Activated CD8-positive, alpha-beta memory T cell treated with anti-CD3 and anti-CD28 coated beads for 36 hours (primary cell): ENCODE measurements at regions not wholly inside any gene's neighbourhood (a gene's known extent, or its start where the extent isn't known, plus 50 kb on each side); places are given as distances from the start of the nearest gene placed in this dataset.
"Not testable (repeated sequence)": the region's sequence is repeated elsewhere in the genome, so short reads cannot be mapped to it uniquely, and the experiment has no call there.

Experiments used
- CTCF ChIA-PET: fragments of 350-600 bp; sonication (Branson Sonifier 250); formaldehyde crosslinking; loops from one replicate; lab custom pipeline; 2021; ENCODE audit warnings: antibody characterized with exemption; lab: Charles Lee
- POLR2A ChIA-PET: fragments of 350-600 bp; sonication (Branson Sonifier 250); formaldehyde crosslinking; loops from one replicate; lab custom pipeline; 2021; ENCODE audit warnings: antibody characterized with exemption; lab: Charles Lee

DNA sequence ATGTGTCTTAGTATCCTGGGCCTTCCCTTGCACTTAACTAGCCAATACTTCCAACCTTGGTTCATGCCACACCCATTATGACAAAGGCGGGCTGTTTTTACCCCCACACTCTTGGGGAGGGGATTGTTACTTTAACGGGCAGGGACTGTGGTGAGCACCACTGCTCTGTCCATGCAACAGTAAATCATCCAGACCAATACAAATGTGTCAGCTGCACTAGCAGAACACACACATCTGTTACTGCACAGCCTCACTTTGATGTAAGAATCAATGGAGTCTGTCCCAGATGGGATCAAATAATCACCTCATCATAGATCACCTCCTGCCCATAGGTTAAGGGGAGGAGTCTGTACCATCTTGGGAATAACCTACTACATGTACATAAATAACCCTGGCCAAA lies 58.1 kb downstream of the NPAP1 start:
- CTCF ChIA-PET = no interaction called here
- POLR2A ChIA-PET = no interaction called here

DNA sequence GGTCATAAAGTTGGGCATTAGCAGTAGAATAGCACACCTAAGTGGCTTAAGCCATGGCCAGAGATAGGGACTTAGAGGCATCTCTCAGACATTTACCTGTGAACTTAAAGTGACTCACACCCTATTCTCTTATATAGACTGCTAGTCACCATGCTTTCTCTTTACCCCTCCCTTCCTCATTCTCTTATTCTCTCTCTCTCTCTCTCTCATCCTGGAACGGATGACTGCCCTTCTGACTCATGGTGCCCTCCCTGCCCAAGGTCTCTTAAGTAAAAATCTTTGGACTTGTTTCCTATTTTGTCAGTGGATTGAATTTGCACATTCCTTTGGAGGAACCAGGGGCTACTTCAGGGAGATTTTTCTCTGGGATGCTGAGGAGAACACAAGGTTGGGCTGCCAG lies 58.8 kb downstream of the NPAP1 start:
- POLR2A ChIA-PET = no interaction called here

DNA sequence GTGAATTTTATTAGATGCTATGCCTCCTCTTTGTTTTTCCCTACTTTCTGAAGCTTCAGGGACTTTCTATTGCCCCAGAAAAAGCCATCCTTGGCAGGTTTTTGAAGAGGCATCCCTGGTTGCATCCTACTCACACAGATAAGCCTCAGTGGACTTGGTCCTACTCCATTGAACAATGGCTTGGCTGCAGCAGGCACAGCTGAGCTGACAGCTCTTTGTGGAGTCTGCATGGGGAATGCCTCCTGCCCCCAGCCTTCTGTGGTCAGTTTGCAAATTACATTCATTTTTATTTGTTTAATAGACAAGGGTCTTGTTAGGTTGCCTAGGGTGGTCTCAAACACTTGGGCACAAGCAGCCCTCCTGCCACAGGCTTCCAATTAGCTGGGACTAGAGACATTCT lies 69.7 kb downstream of the NPAP1 start:
- CTCF ChIA-PET = no interaction called here
- POLR2A ChIA-PET = no interaction called here

More for the DNA sequence above, 58.8 kb downstream of the NPAP1 start:
- CTCF ChIA-PET = no interaction called here

- ChIA-PET POLR2A (no interaction called here), CTCF (no interaction called here)
Measured at GRCh38 chr15:24746094-24746493, 70.5 kb downstream of the NPAP1 start.

- CTCF ChIA-PET = no interaction called here
- POLR2A ChIA-PET = no interaction called here
Measured at GRCh38 chr15:24747376-24747775, 71.8 kb downstream of the NPAP1 start.

GRCh38 chr15:24748812-24749439 lies 73.4 kb downstream of the NPAP1 start:
- CTCF ChIA-PET = no interaction called here
- POLR2A ChIA-PET = no interaction called here

GRCh38 chr15:24752354-24752753 lies 76.8 kb downstream of the NPAP1 start:
- POLR2A ChIA-PET = no interaction called here
- CTCF ChIA-PET = no interaction called here

DNA sequence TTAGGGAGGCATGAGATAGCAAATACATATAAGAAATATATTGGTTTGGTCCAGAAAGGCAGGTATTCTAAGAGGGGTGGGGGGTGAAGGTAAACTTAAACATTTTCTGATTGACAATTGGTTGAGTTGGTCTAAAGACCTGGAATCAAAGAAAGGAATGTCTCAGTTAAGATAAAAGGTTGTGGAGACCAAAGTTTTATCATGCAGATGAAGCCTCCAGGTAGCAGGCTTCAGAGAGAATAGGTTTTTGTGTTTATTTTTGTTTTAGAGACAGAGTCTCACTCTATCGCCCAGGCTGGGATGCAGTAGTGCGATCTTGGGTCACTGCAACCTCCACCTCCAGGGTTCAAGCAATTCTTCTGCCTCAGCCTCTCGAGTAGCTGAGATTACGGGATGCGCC lies 80.5 kb downstream of the NPAP1 start:
- POLR2A ChIA-PET = no interaction called here
- CTCF ChIA-PET = no interaction called here

GRCh38 chr15:24760066-24760465 lies 84.5 kb downstream of the NPAP1 start:
- POLR2A ChIA-PET = no interaction called here
- CTCF ChIA-PET = no interaction called here

GRCh38 chr15:24761704-24762302 lies 86.2 kb downstream of the NPAP1 start:
- CTCF ChIA-PET = no interaction called here
- POLR2A ChIA-PET = no interaction called here

DNA sequence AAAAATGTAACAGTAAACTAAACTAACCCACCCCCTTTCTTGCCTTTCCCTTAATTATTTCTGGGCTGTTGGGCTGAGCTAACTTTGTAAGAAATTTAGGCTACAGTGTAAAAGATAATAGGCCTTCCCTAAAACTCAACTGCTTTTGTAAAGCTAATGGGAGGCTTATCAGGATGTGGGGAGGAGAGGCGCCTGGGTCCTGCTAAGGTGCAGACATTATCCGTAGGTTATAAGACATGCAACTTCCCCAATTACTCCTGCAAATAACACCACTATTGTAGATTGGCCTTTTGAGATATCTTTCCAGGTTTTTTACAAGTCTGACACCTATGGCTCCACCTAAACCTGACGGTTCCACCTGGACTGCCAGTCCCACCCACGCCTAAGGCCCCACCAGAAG lies 88.3 kb downstream of the NPAP1 start:
- POLR2A ChIA-PET = no interaction called here

GRCh38 chr15:24764375-24765171 lies 89.0 kb downstream of the NPAP1 start:
- ChIA-PET POLR2A (no interaction called here), CTCF (no interaction called here)

More for the DNA sequence above, 88.3 kb downstream of the NPAP1 start:
- CTCF ChIA-PET = no interaction called here

DNA sequence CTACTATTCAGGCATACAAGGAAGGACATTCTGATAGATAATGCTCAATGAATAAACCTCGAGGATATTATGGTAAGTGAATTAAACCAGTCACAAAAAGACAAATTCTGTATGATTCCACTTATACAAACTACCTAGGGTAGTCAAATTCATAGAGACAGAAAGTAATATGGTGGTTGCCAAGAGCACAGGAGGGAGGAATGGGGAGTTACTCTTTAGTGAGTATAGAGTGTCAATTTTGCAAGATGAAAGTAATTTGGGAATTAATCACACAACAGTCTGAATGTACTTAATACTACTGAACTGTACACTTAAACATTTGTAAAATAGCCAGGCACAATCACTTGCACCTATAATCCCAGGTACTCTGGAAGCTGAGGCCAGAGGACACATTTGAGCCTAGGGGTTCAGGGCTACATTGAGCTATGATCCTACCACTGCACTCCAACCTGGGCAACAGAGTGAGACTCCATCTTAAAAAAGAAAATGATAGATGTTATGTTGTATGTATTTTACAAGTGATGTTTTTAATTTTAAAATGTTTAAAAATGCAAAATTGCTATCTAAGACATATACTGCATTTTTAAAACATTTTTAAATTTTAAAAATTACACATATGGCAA lies 91.0 kb downstream of the NPAP1 start:
- ChIA-PET POLR2A (no interaction called here), CTCF (no interaction called here)

GRCh38 chr15:24772266-24772665 lies 96.7 kb downstream of the NPAP1 start:
- CTCF ChIA-PET = interaction anchor here (0.7 kb wide), 1 partner anchor 197 kb away, joined by 3 read pairs; no protein-coding TSS in a partner anchor
- POLR2A ChIA-PET = no interaction called here

DNA sequence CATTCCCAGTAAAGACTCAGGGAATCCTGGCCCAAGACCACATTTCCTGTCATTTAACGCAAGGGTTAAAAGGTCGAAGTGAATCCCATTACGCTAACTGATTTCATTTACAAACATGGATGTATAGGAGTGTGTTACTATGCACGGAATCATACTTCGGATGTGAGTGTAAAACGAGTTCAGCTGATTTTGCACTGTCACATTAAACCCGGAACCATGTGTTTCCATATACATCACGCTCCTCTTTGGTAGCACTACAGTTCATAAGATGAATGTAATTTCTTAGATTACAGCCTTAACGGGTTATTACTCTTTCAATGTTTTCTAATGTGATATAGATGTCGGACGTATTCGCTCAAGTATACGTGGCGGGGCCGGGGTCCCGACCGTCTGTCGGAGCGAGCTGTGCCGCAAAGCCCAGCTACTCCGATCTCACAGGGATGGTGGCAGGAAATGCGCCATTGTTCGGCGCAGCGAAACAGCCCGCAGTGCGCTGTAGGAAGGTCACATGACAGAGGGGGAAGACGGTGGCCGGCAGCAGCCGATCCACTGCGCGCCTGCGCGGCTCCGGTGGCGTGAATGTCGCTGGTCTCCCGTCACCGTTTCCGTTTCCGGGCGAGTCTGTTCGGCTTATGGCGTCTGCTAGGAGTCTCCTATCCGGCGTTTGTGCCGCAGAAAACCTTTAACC lies 97.3 kb downstream of the NPAP1 start:
- POLR2A ChIA-PET = no interaction called here
- CTCF ChIA-PET = interaction anchor here (0.7 kb wide), 1 partner anchor 196 kb away, joined by 3 read pairs; no protein-coding TSS in a partner anchor

- CTCF ChIA-PET = no interaction called here
- POLR2A ChIA-PET = no interaction called here
Measured at GRCh38 chr15:24777307-24777706, 101.7 kb downstream of the NPAP1 start.

- ChIA-PET POLR2A (no interaction called here), CTCF (no interaction called here)
Measured at GRCh38 chr15:24784506-24784905, 108.9 kb downstream of the NPAP1 start.

DNA sequence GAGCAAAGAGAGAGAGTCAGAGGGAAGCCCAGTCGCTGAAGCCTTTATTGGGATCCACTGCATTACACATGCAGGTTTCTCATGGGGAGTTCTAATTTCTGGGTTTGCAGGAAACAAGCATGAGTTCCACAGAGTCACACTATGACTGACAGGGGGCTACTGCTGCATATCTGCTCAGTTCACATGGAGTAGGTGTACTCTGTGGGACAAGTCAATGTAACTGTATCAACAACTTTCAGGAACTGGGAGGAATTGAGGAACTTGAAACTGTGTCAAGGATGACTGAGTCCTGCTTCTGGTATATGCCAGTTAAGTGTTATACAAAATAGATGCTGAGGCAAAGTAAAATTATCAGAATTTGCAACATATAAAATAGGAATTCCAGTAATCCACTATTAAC lies 110.8 kb downstream of the NPAP1 start:
- CTCF ChIA-PET = no interaction called here
- POLR2A ChIA-PET = no interaction called here

- CTCF ChIA-PET, POLR2A ChIA-PET: not testable (repeated sequence)
Measured at GRCh38 chr15:24802624-24803023, 127.0 kb downstream of the NPAP1 start.

DNA sequence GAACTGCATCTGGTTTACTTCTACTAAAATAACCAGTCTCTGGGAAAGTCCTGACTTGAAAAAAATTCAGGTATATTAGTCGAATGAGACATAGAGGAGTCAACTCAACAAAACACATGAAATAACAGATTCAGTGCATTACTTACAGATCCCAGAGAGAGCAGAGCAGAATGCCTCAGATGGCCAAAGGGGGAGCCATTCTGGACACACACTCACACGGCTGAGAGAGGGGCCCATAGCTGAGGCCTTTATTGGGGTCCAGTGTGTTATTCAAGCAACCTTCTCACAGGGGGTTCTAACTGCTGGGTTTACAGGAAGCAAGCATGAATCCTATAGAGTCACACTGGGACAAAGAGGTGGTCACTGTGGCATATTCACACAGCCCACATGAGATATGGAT lies 135.1 kb upstream of the SNRPN start:
- POLR2A ChIA-PET = no interaction called here

More for the DNA sequence above, 135.1 kb upstream of the SNRPN start:
- CTCF ChIA-PET = no interaction called here
